ENCODE measurements at regions not wholly inside any gene's neighbourhood (a gene's known extent, or its start where the extent isn't known, plus 50 kb on each side); places are given as distances from the start of the nearest gene placed in this dataset.
A peak's percentile ranks its signal among the peaks of the same experiment; 100 is the strongest.

DNA sequence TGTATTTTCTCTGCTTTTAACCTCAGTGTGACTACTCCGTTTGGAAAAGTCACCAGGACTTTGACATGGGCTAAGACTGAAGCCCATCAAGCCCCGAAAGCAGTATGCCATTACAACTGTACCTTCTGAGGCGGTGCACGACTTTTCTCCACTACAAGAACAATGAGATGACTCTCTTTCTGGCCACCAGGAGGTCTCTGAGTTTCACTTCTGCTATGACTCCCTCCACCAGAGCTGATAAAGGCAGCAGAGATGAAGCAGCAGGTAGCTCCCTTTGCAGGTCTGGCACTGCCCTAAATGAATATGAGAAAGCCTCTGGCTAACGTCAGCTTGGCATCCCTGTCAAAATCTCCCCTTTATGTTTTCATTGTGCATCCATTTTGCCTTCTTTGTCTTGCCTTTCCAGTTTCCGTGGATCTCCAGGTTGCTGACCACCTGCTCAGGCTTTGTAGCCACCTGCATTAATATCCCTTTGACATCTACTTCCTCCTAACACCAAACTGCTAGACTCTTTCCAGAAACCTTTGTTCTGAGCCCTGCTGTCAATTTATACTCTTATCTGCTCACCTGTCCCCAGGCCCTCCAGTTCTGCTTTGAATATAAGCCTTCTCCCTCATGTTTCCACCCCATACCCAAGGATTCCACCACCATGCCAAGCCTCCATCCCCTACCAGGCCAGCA, 221.7 kb downstream of the ZNF608 start:
- no peak overlapping the region for H3K4me3 Mint-ChIP-seq
- peaks cover 9% of the 10 kb centered on the region for H3K4me1 Mint-ChIP-seq
- no peaks in the 10 kb centered on the region for H3K36me3 Mint-ChIP-seq (ENCODE audit: low read depth)
- peaks cover 10% of the 10 kb centered on the region for H3K9me3 Mint-ChIP-seq
- no peak overlapping the region for H3K27ac Mint-ChIP-seq
- TF ChIP-seq, protein P1, sequence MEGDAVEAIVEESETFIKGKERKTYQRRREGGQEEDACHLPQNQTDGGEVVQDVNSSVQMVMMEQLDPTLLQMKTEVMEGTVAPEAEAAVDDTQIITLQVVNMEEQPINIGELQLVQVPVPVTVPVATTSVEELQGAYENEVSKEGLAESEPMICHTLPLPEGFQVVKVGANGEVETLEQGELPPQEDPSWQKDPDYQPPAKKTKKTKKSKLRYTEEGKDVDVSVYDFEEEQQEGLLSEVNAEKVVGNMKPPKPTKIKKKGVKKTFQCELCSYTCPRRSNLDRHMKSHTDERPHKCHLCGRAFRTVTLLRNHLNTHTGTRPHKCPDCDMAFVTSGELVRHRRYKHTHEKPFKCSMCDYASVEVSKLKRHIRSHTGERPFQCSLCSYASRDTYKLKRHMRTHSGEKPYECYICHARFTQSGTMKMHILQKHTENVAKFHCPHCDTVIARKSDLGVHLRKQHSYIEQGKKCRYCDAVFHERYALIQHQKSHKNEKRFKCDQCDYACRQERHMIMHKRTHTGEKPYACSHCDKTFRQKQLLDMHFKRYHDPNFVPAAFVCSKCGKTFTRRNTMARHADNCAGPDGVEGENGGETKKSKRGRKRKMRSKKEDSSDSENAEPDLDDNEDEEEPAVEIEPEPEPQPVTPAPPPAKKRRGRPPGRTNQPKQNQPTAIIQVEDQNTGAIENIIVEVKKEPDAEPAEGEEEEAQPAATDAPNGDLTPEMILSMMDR (IDR thresholded peaks at IDR 0.05; ENCODE audit: unreplicated experiment in 3 of 3): no peak
- H3K27me3 Mint-ChIP-seq (ENCODE audit: low read depth): peaks cover 4% of the 10 kb centered on the region

DNA sequence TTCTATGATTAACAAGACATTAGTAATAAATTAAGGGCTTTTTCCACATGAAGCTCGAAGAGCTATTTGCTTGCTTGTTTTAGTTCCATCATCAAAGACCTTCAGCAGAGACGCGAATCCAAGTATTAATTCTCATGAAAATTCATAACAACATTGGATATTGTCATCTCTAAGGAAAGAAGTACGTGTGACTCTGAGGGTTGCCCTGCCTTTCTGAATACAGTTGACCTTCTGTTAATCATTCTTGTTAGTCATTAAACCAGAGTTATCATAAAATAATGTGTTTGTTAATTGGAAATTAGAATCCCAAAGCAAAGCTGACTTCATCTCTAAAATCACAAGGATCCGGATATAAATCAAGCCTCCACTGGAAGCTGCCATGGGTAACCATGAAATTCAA, 222.5 kb downstream of the ZNF608 start:
- H3K27me3 Mint-ChIP-seq (ENCODE audit: low read depth): peaks cover 4% of the 10 kb centered on the region
- H3K9me3 Mint-ChIP-seq: peaks cover 10% of the 10 kb centered on the region
- H3K27ac Mint-ChIP-seq: no peak overlapping the region
- H3K4me1 Mint-ChIP-seq: peaks cover 11% of the 10 kb centered on the region
- no peaks in the 10 kb centered on the region for H3K36me3 Mint-ChIP-seq (ENCODE audit: low read depth)
- H3K4me3 Mint-ChIP-seq: no peak overlapping the region
- TF ChIP-seq, protein P1 (IDR thresholded peaks at IDR 0.05; ENCODE audit: unreplicated experiment in 3 of 3): no peak

DNA sequence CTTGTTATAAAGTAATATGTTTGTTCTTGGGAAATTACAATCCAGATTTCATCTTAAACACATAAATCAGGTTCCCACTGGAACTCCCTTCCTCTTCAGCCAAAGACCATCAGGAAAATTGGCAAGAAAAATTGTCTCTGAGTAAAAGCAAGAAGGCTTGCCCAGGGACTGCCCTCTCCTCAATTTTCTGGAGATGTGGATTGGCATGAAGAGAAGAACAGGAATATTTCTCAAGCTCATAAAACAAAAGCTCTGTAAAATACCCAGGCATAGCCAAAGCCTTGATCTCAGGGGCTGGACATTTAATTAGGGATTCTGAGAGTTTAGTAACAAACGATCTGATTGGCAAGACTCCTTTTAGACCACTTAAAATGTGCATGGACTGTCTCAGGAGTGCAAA, 223.4 kb downstream of the ZNF608 start:
- H3K9me3 Mint-ChIP-seq: peaks cover 10% of the 10 kb centered on the region
- TF ChIP-seq, protein P1 (IDR thresholded peaks at IDR 0.05; ENCODE audit: unreplicated experiment in 3 of 3): no peak
- H3K36me3 Mint-ChIP-seq (ENCODE audit: low read depth): no peaks in the 10 kb centered on the region
- peaks cover 4% of the 10 kb centered on the region for H3K27me3 Mint-ChIP-seq (ENCODE audit: low read depth)
- H3K4me3 Mint-ChIP-seq: no peak overlapping the region
- H3K27ac Mint-ChIP-seq: peak overlapping the region in 1 of 3 experiments; percentile 7
- peaks cover 11% of the 10 kb centered on the region for H3K4me1 Mint-ChIP-seq

DNA sequence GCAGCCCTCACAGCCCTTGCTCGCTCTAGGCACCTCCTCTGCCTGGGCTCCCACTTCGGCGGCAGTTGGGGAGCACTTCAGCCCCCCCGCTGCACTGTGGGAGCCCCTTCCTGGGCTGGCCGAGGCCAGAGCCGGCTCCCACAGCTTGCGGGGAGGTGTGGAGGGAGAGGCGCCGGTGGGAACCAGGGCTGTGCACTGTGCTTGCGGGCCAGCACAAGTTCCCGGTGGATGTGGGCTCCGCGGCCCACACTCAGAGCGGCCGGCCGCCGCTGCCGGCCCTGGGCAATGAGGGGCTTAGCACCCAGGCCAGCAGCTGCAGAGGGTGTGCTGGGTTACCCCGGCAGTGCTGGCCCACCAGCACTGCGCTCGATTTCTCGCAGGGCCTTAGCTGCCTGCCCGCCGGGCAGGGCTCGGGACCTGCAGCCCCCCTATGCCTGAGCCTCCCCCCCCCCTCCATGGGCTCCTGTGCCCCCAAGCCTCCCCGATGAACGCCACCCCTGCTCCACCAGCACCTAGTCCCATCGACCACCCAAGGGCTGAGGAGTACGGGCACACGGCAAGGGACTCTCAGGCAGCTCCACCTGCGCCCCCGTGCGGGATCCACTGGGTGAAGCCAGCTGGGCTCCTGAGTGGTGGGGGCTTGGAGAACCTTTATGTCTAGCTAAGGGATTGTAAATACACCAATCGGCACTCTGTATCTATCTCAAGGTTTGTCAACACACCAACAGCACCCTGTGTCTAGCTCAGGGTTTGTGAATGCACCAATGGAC, 224.8 kb downstream of the ZNF608 start:
- TF ChIP-seq, protein P1 (IDR thresholded peaks at IDR 0.05; ENCODE audit: unreplicated experiment in 3 of 3): no peak
- Mint-ChIP-seq H3K27ac (no peak overlapping the region), H3K27me3 (ENCODE audit: low read depth) (peaks cover 4% of the 10 kb centered on the region)

DNA sequence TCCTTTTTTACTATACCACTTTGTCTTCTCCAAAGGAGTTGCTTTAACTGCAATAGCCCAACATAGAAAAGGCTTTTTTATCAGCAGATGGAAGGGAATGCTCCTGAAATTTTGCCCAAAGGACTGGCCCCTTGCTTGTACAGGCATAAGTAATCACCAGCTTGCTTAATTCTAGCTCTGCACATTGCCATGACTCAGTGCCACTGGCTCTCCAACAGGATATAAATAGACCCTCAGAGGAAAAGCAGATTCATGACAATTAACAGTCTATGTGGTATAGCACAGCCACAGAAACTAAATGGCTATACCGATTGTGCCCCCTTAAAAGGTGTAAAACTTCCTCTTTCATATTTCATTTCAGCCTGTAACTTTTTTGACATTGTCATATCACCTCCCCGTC, 227.0 kb downstream of the ZNF608 start:
- TF ChIP-seq, protein P1 (IDR thresholded peaks at IDR 0.05; ENCODE audit: unreplicated experiment in 3 of 3): no peak
- Mint-ChIP-seq H3K27ac (no peak overlapping the region), H3K27me3 (ENCODE audit: low read depth) (peaks cover 4% of the 10 kb centered on the region), H3K9me3 (peaks cover 4% of the 10 kb centered on the region), H3K4me3 (no peak overlapping the region), H3K36me3 (ENCODE audit: low read depth) (no peaks in the 10 kb centered on the region), H3K4me1 (peaks cover 32% of the 10 kb centered on the region)

More for the DNA sequence above, 224.8 kb downstream of the ZNF608 start:
- H3K4me3 Mint-ChIP-seq: no peak overlapping the region
- H3K4me1 Mint-ChIP-seq: peaks cover 11% of the 10 kb centered on the region
- H3K9me3 Mint-ChIP-seq: peaks cover 10% of the 10 kb centered on the region
- H3K36me3 Mint-ChIP-seq (ENCODE audit: low read depth): no peaks in the 10 kb centered on the region

Data from nephron (organoid).